Left ventricle myocardium inferior (tissue), 1 donor: ENCODE measurements at regions not wholly inside any gene's neighbourhood (a gene's known extent, or its start where the extent isn't known, plus 50 kb on each side); places are given as distances from the start of the nearest gene placed in this dataset.

Source experiments
- DNase-seq: peaks from one replicate; pipeline ENCODE4 v3.0.0-alpha.2; 2020
- H3K27ac ChIP-seq: fragments of 200-600 bp; replicated peaks from 2 replicates; pipeline ENCODE4 v1.8.0; 2021
- H3K27me3 ChIP-seq: fragments of 200-600 bp; 2 replicates; pipeline ENCODE4 v1.8.0; 2021; ENCODE audit warnings: low read depth
- H3K36me3 ChIP-seq: fragments of 200-600 bp; 2 replicates; pipeline ENCODE4 v1.8.0; 2021
- H3K4me1 ChIP-seq: fragments of 200-600 bp; 2 replicates; pipeline ENCODE4 v1.8.0; 2021
- H3K4me3 ChIP-seq: fragments of 200-600 bp; 2 replicates; pipeline ENCODE4 v1.8.0; 2021; ENCODE audit warnings: mild to moderate bottlenecking, moderate library complexity
- H3K9me3 ChIP-seq: fragments of 200-600 bp; replicated peaks from 2 replicates; pipeline ENCODE4 v1.8.0; 2021
- CTCF ChIP-seq: fragments of 200-600 bp; IDR thresholded peaks from 2 replicates; pipeline ENCODE4 v1.8.0; 2021; ENCODE audit warnings: antibody characterized with exemption, mild to moderate bottlenecking, borderline replicate concordance
- intact Hi-C: fragments of 100-400 bp; cut with micrococcal nuclease; formaldehyde crosslinking; loops from one replicate; pipeline ENCODE4 v1.11.0; 2022
- donor health status: DM: no; HTN: yes; CAD: no; lungs with severe emphysema.

DNA sequence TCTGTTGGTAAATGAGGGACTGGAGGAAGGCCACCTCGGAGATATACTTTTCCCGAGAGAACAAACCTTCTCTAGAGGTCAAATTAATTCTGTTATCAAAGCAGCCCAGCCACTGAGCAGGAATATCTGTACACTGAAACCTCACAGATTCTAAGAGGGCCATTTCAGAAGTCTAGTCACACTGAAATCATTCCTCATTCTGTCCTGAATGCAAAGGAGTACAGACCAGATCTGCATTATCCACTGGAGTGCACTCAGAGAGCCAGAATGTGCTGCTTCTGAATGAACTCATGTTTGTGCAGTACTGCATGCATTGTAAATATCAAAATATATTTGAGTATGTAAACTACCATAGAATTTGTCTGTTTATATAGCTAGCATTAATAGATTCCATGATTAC is 278.3 kb upstream of the FSTL5 start:
- no peak for TF ChIP-seq CTCF
- no peaks in the 10 kb centered on the region for H3K36me3 ChIP-seq
- H3K27ac ChIP-seq = no peak overlapping the region
- H3K9me3 ChIP-seq = no peaks in the 10 kb centered on the region
- no peak overlapping the region for H3K4me3 ChIP-seq
- no peaks in the 10 kb centered on the region for H3K27me3 ChIP-seq
- no peaks in the 10 kb centered on the region for H3K4me1 ChIP-seq
- intact Hi-C loops = no loop called here
- no peak for DNase-seq

GRCh38 chr4:162422312-162422711 is 258.5 kb upstream of the FSTL5 start:
- TF ChIP-seq CTCF = no peak
- H3K27ac ChIP-seq = no peak overlapping the region
- no peak for DNase-seq
- no peaks in the 10 kb centered on the region for H3K27me3 ChIP-seq
- intact Hi-C loops = no loop called here
- H3K36me3 ChIP-seq = no peaks in the 10 kb centered on the region
- no peaks in the 10 kb centered on the region for H3K4me1 ChIP-seq
- peaks cover 12% of the 10 kb centered on the region for H3K9me3 ChIP-seq
- H3K4me3 ChIP-seq = no peak overlapping the region

DNA sequence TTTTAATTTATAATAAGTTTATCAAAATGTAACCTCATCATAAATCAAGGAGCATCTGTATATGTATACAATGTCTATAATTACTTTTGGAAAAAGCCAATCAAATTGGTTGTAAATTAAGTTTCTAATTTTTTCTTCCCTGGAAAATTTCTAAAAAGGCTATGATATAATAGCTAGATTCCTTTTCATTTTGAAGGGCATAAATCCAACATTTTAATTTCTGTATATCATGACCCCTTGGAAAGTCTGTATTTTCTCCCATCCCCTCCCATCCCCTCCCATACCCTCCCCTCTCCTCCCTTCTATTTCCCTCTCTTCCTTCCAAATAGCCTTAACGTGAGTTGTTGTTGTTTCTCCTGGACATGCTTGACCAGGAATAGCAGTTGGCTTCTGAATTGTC is 247.1 kb upstream of the FSTL5 start:
- Histone ChIP-seq H3K4me3 (no peak overlapping the region), H3K27me3 (no peaks in the 10 kb centered on the region), H3K27ac (no peak overlapping the region), H3K9me3 (no peaks in the 10 kb centered on the region), H3K4me1 (no peaks in the 10 kb centered on the region), H3K36me3 (no peaks in the 10 kb centered on the region)
- intact Hi-C loops = no loop called here
- no peak for TF ChIP-seq CTCF
- no peak for DNase-seq

GRCh38 chr4:162409048-162409447 is 245.2 kb upstream of the FSTL5 start:
- no peak overlapping the region for H3K4me3 ChIP-seq
- no peak overlapping the region for H3K27ac ChIP-seq
- no peak for TF ChIP-seq CTCF
- peaks cover 10% of the 10 kb centered on the region for H3K9me3 ChIP-seq
- no peaks in the 10 kb centered on the region for H3K27me3 ChIP-seq
- intact Hi-C loops = no loop called here
- no peaks in the 10 kb centered on the region for H3K36me3 ChIP-seq
- H3K4me1 ChIP-seq = peaks cover 1% of the 10 kb centered on the region
- no peak for DNase-seq

- no peak for TF ChIP-seq CTCF
- Histone ChIP-seq H3K9me3 (peaks cover 10% of the 10 kb centered on the region), H3K27ac (no peak overlapping the region), H3K4me3 (no peak overlapping the region), H3K4me1 (peaks cover 8% of the 10 kb centered on the region), H3K36me3 (no peaks in the 10 kb centered on the region), H3K27me3 (no peaks in the 10 kb centered on the region)
- no peak for DNase-seq
- intact Hi-C loops = no loop called here
These were observed 244.5 kb upstream of the FSTL5 start for GRCh38 chr4:162408309-162408708.
